ENCODE measurements at regions not wholly inside any gene's neighbourhood (a gene's known extent, or its start where the extent isn't known, plus 50 kb on each side); places are given as distances from the start of the nearest gene placed in this dataset.

DNA sequence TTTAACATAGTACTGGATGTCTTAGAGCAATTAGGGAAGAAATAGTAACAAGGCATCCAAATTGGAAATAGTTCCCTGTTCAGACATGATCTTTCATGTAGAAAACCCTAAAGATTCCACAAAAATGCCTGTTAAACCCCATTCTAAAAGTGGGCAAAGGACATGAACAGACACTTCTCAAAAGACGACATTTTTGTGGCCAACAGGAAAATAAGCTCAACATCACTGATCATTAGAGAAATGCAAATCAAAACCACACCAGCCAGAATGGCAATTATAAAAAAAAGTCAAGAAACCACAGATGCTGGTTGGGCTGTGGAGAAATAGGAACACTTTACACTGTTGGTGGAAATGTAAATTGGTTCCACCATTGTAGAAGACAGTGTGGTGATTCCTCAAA lies 109.9 kb upstream of the MOCS1 start:
- TF ChIP-seq YY1 (IDR thresholded peaks at IDR 0.05; ENCODE audit: insufficient read depth, insufficient read length) (no peak), ZNF274 (IDR thresholded peaks at IDR 0.05; ENCODE audit: low read depth, low read length) (no peak)

All from NT2/D1 (cell line).